ENCODE measurements at regions not wholly inside any gene's neighbourhood (a gene's known extent, or its start where the extent isn't known, plus 50 kb on each side); places are given as distances from the start of the nearest gene placed in this dataset.
A peak's percentile ranks its signal among the peaks of the same experiment; 100 is the strongest.

GRCh38 chr2:104434318-104434792 lies 419.6 kb upstream of the POU3F3 start:
- no peak for TF ChIP-seq CTCF (IDR thresholded peaks at IDR 0.05; ENCODE audit: extremely low read depth, low read depth, low read length)
- H3K79me2 ChIP-seq (ENCODE audit: insufficient read depth, low read length), result no peaks in the 10 kb centered on the region
- no peaks in the 10 kb centered on the region for H3K36me3 ChIP-seq (ENCODE audit: insufficient read depth, low read length)
- no peak overlapping the region for H3K4me3 ChIP-seq (ENCODE audit: insufficient read depth, low read length)
- no peak overlapping the region for H3K27ac ChIP-seq (ENCODE audit: low read depth, low read length)
- H3K4me1 ChIP-seq (ENCODE audit: insufficient read depth, low read length), result no peaks in the 10 kb centered on the region
- H4K20me1 ChIP-seq (ENCODE audit: insufficient read depth, low read length), result no peaks in the 10 kb centered on the region
- no peak overlapping the region for H3K4me2 ChIP-seq (ENCODE audit: insufficient read depth, low read length)
- no peaks in the 10 kb centered on the region for H3K27me3 ChIP-seq (ENCODE audit: insufficient read depth, low read length)
- DNase-seq (ENCODE audit: insufficient read length, low spot score, missing footprints), result no peak
- H2AFZ ChIP-seq (ENCODE audit: low read length), result peak overlapping the region; percentile 15
- H3K9me3 ChIP-seq (ENCODE audit: low read depth, low read length), result no peaks in the 10 kb centered on the region

- no peaks in the 10 kb centered on the region for H3K27me3 ChIP-seq (ENCODE audit: insufficient read depth, low read length)
- H3K9me3 ChIP-seq (ENCODE audit: low read depth, low read length), result no peaks in the 10 kb centered on the region
- no peak for DNase-seq (ENCODE audit: insufficient read length, low spot score, missing footprints)
- no peaks in the 10 kb centered on the region for H3K79me2 ChIP-seq (ENCODE audit: insufficient read depth, low read length)
- H3K4me2 ChIP-seq (ENCODE audit: insufficient read depth, low read length), result no peak overlapping the region
- no peaks in the 10 kb centered on the region for H4K20me1 ChIP-seq (ENCODE audit: insufficient read depth, low read length)
- TF ChIP-seq CTCF (IDR thresholded peaks at IDR 0.05; ENCODE audit: extremely low read depth, low read depth, low read length), result no peak
- no peak overlapping the region for H2AFZ ChIP-seq (ENCODE audit: low read length)
- no peak overlapping the region for H3K27ac ChIP-seq (ENCODE audit: low read depth, low read length)
- no peaks in the 10 kb centered on the region for H3K36me3 ChIP-seq (ENCODE audit: insufficient read depth, low read length)
- no peaks in the 10 kb centered on the region for H3K4me1 ChIP-seq (ENCODE audit: insufficient read depth, low read length)
- no peak overlapping the region for H3K4me3 ChIP-seq (ENCODE audit: insufficient read depth, low read length)
Measured at GRCh38 chr2:104434966-104435365, 418.9 kb upstream of the POU3F3 start.

GRCh38 chr2:104438481-104438880 lies 415.4 kb upstream of the POU3F3 start:
- no peaks in the 10 kb centered on the region for H4K20me1 ChIP-seq (ENCODE audit: insufficient read depth, low read length)
- no peak overlapping the region for H3K4me3 ChIP-seq (ENCODE audit: insufficient read depth, low read length)
- no peak overlapping the region for H3K4me2 ChIP-seq (ENCODE audit: insufficient read depth, low read length)
- no peak for TF ChIP-seq CTCF (IDR thresholded peaks at IDR 0.05; ENCODE audit: extremely low read depth, low read depth, low read length)
- H3K27ac ChIP-seq (ENCODE audit: low read depth, low read length), result no peak overlapping the region
- no peaks in the 10 kb centered on the region for H3K27me3 ChIP-seq (ENCODE audit: insufficient read depth, low read length)
- DNase-seq (ENCODE audit: insufficient read length, low spot score, missing footprints), result no peak
- H3K79me2 ChIP-seq (ENCODE audit: insufficient read depth, low read length), result no peaks in the 10 kb centered on the region
- H3K36me3 ChIP-seq (ENCODE audit: insufficient read depth, low read length), result no peaks in the 10 kb centered on the region
- H2AFZ ChIP-seq (ENCODE audit: low read length), result no peak overlapping the region
- H3K4me1 ChIP-seq (ENCODE audit: insufficient read depth, low read length), result no peaks in the 10 kb centered on the region
- no peaks in the 10 kb centered on the region for H3K9me3 ChIP-seq (ENCODE audit: low read depth, low read length)

GRCh38 chr2:104443145-104443544 lies 410.8 kb upstream of the POU3F3 start:
- no peaks in the 10 kb centered on the region for H3K4me1 ChIP-seq (ENCODE audit: insufficient read depth, low read length)
- H3K4me3 ChIP-seq (ENCODE audit: insufficient read depth, low read length), result no peak overlapping the region
- H3K36me3 ChIP-seq (ENCODE audit: insufficient read depth, low read length), result no peaks in the 10 kb centered on the region
- no peaks in the 10 kb centered on the region for H4K20me1 ChIP-seq (ENCODE audit: insufficient read depth, low read length)
- no peaks in the 10 kb centered on the region for H3K27me3 ChIP-seq (ENCODE audit: insufficient read depth, low read length)
- no peak for DNase-seq (ENCODE audit: insufficient read length, low spot score, missing footprints)
- no peak for TF ChIP-seq CTCF (IDR thresholded peaks at IDR 0.05; ENCODE audit: extremely low read depth, low read depth, low read length)
- no peaks in the 10 kb centered on the region for H3K9me3 ChIP-seq (ENCODE audit: low read depth, low read length)
- no peak overlapping the region for H2AFZ ChIP-seq (ENCODE audit: low read length)
- H3K79me2 ChIP-seq (ENCODE audit: insufficient read depth, low read length), result no peaks in the 10 kb centered on the region
- no peak overlapping the region for H3K27ac ChIP-seq (ENCODE audit: low read depth, low read length)
- H3K4me2 ChIP-seq (ENCODE audit: insufficient read depth, low read length), result no peak overlapping the region
